DND-41 (cell line): ENCODE measurements at regions not wholly inside any gene's neighbourhood (a gene's known extent, or its start where the extent isn't known, plus 50 kb on each side); places are given as distances from the start of the nearest gene placed in this dataset.

Experiments
- ATAC-seq: fragments of 200-7000 bp; cut with Tn5 transposase; 3 replicates; pipeline ENCODE4 v1.9.1; 2021; ENCODE audit warnings: low read depth; ENCODE audit not compliant: insufficient read depth
- DNase-seq: peaks from one replicate; pipeline ENCODE4 v3.0.0-alpha.2; 2020
- H2AFZ ChIP-seq: 2 replicates; pipeline ENCODE4 v1.6.0; 2012; ENCODE audit warnings: low read depth, low read length
- H3K27ac ChIP-seq: 2 replicates; pipeline ENCODE4 v1.5.1; 2012; ENCODE audit warnings: low read length, inconsistent platforms
- H3K27me3 ChIP-seq: fragments of 200-600 bp; sonication (generic); 2 replicates; pipeline ENCODE4 v1.6.0; 2012; ENCODE audit warnings: low read length, mild to moderate bottlenecking, inconsistent platforms; ENCODE audit not compliant: insufficient read depth, poor library complexity
- H3K36me3 ChIP-seq: 2 replicates; pipeline ENCODE4 v1.5.1; 2012; ENCODE audit warnings: low read length, inconsistent platforms; ENCODE audit not compliant: insufficient read depth
- H3K4me1 ChIP-seq: 2 replicates; pipeline ENCODE4 v1.5.1; 2012; ENCODE audit warnings: mild to moderate bottlenecking, low read length; ENCODE audit not compliant: insufficient read depth
- H3K4me2 ChIP-seq: 2 replicates; pipeline ENCODE4 v1.6.0; 2012; ENCODE audit warnings: mild to moderate bottlenecking, moderate library complexity, low read length, inconsistent platforms; ENCODE audit not compliant: insufficient read depth
- H3K4me3 ChIP-seq, 2 experiments: fragments of 200-600 bp in 1 of 2; shearing (Covaris generic) in 1 of 2; 2 replicates each; pipeline ENCODE4 v1.5.1; 2012 to 2016; ENCODE audit warnings: inconsistent platforms in 2 of 2, low read length in 2 of 2, mild to moderate bottlenecking in 2 of 2, low read depth in 1 of 2, moderate library complexity in 1 of 2
- H3K79me2 ChIP-seq: 2 replicates; pipeline ENCODE4 v1.6.0; 2012; ENCODE audit warnings: low read length, inconsistent platforms; ENCODE audit not compliant: insufficient read depth
- H3K9ac ChIP-seq: 2 replicates; pipeline ENCODE4 v1.6.0; 2012; ENCODE audit warnings: low read depth, mild to moderate bottlenecking, inconsistent platforms, low read length, moderate library complexity
- H3K9me3 ChIP-seq: 2 replicates; pipeline ENCODE4 v1.5.1; 2012; ENCODE audit warnings: low read length, moderate library complexity, mild to moderate bottlenecking, inconsistent platforms; ENCODE audit not compliant: insufficient read depth, severe bottlenecking
- H4K20me1 ChIP-seq: 2 replicates; pipeline ENCODE4 v1.6.0; 2012; ENCODE audit warnings: low read length; ENCODE audit not compliant: insufficient read depth
- EZH2 ChIP-seq: IDR thresholded peaks from 3 replicates; pipeline ENCODE4 v1.6.1; 2012; ENCODE audit warnings: borderline replicate concordance, low read depth, mild to moderate bottlenecking, moderate library complexity, low read length, inconsistent platforms; ENCODE audit not compliant: severe bottlenecking
- TF ChIP-seq, protein P1 (sequence below): IDR thresholded peaks from 2 replicates; pipeline ENCODE4 v1.5.1; 2012; ENCODE audit warnings: borderline replicate concordance, low read length, moderate library complexity, mild to moderate bottlenecking; ENCODE audit not compliant: poor library complexity, severe bottlenecking; ENCODE audit errors: extremely low read depth

- Histone ChIP-seq H3K4me3 (no peak overlapping the region), H3K79me2 (no peaks in the 10 kb centered on the region), H2AFZ (no peak overlapping the region), H3K4me1 (no peaks in the 10 kb centered on the region), H3K36me3 (no peaks in the 10 kb centered on the region), H3K9ac (no peak overlapping the region), H3K4me2 (no peak overlapping the region), H4K20me1 (no peaks in the 10 kb centered on the region), H3K9me3 (no peaks in the 10 kb centered on the region), H3K27me3 (peaks cover 9% of the 10 kb centered on the region), H3K27ac (no peak overlapping the region)
- ATAC-seq (no peak), DNase-seq (no peak)
- TF ChIP-seq, protein P1, sequence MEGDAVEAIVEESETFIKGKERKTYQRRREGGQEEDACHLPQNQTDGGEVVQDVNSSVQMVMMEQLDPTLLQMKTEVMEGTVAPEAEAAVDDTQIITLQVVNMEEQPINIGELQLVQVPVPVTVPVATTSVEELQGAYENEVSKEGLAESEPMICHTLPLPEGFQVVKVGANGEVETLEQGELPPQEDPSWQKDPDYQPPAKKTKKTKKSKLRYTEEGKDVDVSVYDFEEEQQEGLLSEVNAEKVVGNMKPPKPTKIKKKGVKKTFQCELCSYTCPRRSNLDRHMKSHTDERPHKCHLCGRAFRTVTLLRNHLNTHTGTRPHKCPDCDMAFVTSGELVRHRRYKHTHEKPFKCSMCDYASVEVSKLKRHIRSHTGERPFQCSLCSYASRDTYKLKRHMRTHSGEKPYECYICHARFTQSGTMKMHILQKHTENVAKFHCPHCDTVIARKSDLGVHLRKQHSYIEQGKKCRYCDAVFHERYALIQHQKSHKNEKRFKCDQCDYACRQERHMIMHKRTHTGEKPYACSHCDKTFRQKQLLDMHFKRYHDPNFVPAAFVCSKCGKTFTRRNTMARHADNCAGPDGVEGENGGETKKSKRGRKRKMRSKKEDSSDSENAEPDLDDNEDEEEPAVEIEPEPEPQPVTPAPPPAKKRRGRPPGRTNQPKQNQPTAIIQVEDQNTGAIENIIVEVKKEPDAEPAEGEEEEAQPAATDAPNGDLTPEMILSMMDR, result no peak
- TF ChIP-seq EZH2, result no peak
Measured at GRCh38 chr10:89873055-89873454, 171.7 kb downstream of the KIF20B start.

GRCh38 chr10:89875557-89875956 is 174.2 kb downstream of the KIF20B start:
- ATAC-seq, result no peak
- TF ChIP-seq EZH2, result no peak
- TF ChIP-seq, protein P1, result no peak
- H2AFZ ChIP-seq, result no peak overlapping the region
- H3K4me2 ChIP-seq, result no peak overlapping the region
- H3K36me3 ChIP-seq, result no peaks in the 10 kb centered on the region
- no peak overlapping the region for H3K27ac ChIP-seq
- H3K4me3 ChIP-seq, result no peak overlapping the region
- DNase-seq, result no peak
- H3K4me1 ChIP-seq, result no peaks in the 10 kb centered on the region
- H3K9me3 ChIP-seq, result no peaks in the 10 kb centered on the region
- H4K20me1 ChIP-seq, result no peaks in the 10 kb centered on the region
- peaks cover 8% of the 10 kb centered on the region for H3K27me3 ChIP-seq
- H3K9ac ChIP-seq, result no peak overlapping the region
- no peaks in the 10 kb centered on the region for H3K79me2 ChIP-seq

DNA sequence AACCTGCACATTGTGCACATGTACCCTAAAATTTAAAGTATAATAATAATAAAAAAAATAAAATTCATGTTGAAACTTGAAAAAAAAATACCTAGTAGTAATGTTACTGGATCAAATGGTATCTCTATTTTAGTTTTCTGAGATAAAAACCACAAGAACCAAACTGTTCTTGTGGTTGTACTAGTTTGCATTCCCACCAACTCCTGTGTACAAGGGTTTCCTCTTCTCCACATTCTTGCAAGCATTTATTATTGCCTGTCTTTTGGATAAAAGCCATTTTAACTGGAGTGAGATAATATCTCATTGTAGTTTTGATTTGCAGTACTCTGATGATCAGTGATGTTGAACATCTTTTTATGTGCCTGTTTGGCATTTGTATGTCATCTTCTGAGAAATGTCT is 177.7 kb downstream of the KIF20B start:
- Histone ChIP-seq H3K4me1 (no peaks in the 10 kb centered on the region), H3K36me3 (no peaks in the 10 kb centered on the region), H3K4me3 (no peak overlapping the region), H3K79me2 (no peaks in the 10 kb centered on the region), H3K4me2 (no peak overlapping the region), H4K20me1 (no peaks in the 10 kb centered on the region), H3K27ac (no peak overlapping the region), H3K9ac (no peak overlapping the region), H3K27me3 (peaks cover 8% of the 10 kb centered on the region), H3K9me3 (no peaks in the 10 kb centered on the region), H2AFZ (no peak overlapping the region)
- ATAC-seq (no peak), DNase-seq (no peak)
- TF ChIP-seq, protein P1, result no peak
- no peak for TF ChIP-seq EZH2

- ATAC-seq (no peak), DNase-seq (no peak)
- H3K27me3 ChIP-seq, result peaks cover 14% of the 10 kb centered on the region
- H3K9me3 ChIP-seq, result no peaks in the 10 kb centered on the region
- H3K27ac ChIP-seq, result no peak overlapping the region
- no peak overlapping the region for H3K4me2 ChIP-seq
- H3K4me1 ChIP-seq, result no peaks in the 10 kb centered on the region
- no peaks in the 10 kb centered on the region for H3K79me2 ChIP-seq
- no peaks in the 10 kb centered on the region for H4K20me1 ChIP-seq
- TF ChIP-seq EZH2, result no peak
- TF ChIP-seq, protein P1, result no peak
- H3K4me3 ChIP-seq, result no peak overlapping the region
- H3K9ac ChIP-seq, result no peak overlapping the region
- no peak overlapping the region for H2AFZ ChIP-seq
- H3K36me3 ChIP-seq, result no peaks in the 10 kb centered on the region
Measured at GRCh38 chr10:89887406-89887805, 186.0 kb downstream of the KIF20B start.
